Dendritic cell treated with granulocyte-macrophage colony-stimulating factor and Interleukin-4, amounts not matched to agents 40 ng/mL and 50 ng/mL, for 4 days (primary cell): ENCODE measurements at regions not wholly inside any gene's neighbourhood (a gene's known extent, or its start where the extent isn't known, plus 50 kb on each side); places are given as distances from the start of the nearest gene placed in this dataset.
A peak's percentile ranks its signal among the peaks of the same experiment; 100 is the strongest.

Experiments used
- H3K27ac Mint-ChIP-seq: one replicate; pipeline ENCODE4 v1.8.0; 2022; ENCODE audit warnings: mild to moderate bottlenecking, mixed read lengths
- H3K27me3 Mint-ChIP-seq: one replicate; pipeline ENCODE4 v1.8.0; 2022; ENCODE audit warnings: mild to moderate bottlenecking, mixed read lengths
- H3K36me3 Mint-ChIP-seq: one replicate; pipeline ENCODE4 v1.8.0; 2022; ENCODE audit warnings: low read depth, mixed read lengths
- H3K4me1 Mint-ChIP-seq: one replicate; pipeline ENCODE4 v1.8.0; 2022; ENCODE audit warnings: low read depth, mixed read lengths
- H3K4me3 Mint-ChIP-seq: one replicate; pipeline ENCODE4 v1.8.0; 2022; ENCODE audit warnings: mild to moderate bottlenecking, moderate library complexity, mixed read lengths
- H3K9me3 Mint-ChIP-seq: one replicate; pipeline ENCODE4 v1.8.0; 2022; ENCODE audit warnings: mixed read lengths
- intact Hi-C: fragments of 100-400 bp; cut with micrococcal nuclease; formaldehyde crosslinking; loops from one replicate; pipeline ENCODE4 v1.15.0; 2022

DNA sequence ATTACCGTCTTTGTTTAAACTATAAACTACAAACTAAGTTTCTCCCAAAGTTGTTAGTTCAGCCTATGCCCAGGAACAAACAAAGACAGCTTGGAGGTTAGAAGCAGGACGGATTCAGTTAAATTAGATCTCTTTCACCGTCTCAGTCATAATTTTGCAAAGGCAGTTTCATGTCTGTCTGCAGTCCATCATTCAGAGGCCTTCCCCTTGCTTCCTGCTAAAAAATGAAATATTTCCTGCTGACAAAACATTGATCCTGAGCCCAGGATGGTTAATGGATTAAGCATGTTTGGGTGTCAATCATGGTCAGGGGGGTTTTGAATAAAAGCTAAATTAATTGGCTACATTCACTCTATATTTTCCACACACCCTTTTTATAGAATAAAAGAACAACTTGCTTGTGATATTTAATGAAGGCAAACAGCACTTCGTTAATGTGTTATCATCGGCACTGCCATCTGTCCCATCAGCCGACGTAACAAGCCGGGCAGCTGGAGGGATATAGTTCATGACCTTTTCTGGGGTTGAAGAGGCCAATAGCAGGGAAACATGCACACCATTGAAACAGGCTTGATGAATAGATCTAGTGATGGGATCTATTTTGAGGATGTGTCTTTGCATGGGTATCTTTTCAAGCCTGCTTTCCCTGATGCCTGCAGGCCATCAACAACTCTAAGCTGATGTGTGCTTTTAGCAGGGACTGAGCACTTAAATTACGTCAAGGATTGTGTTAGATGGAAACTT, 521.3 kb upstream of the TMEM132C start:
- H3K9me3 Mint-ChIP-seq: no peaks in the 10 kb centered on the region
- H3K27ac Mint-ChIP-seq: no peak overlapping the region
- intact Hi-C loops: no loop called here
- no peaks in the 10 kb centered on the region for H3K27me3 Mint-ChIP-seq
- H3K4me1 Mint-ChIP-seq: no peaks in the 10 kb centered on the region
- no peaks in the 10 kb centered on the region for H3K36me3 Mint-ChIP-seq
- no peak overlapping the region for H3K4me3 Mint-ChIP-seq

DNA sequence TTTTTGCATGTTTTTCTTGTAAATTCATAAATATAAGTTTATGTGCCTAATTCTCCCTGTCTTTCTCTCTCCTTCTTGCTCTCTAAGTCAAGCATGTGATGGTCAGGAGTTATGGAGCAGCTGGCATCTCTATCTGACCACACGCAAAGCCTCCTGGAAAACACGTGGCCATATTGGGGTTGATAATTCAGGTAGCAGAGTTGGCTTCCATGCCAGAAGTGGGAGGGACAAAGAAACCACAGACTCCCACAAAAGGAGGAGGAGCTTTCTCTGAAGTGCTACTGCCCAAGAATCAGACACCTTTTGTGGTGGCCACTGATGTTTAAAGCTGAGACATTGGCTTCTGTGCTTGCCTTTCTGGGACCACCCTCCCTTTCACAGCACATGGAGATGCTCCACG, 517.6 kb upstream of the TMEM132C start:
- Mint-ChIP-seq H3K9me3 (no peaks in the 10 kb centered on the region), H3K27ac (no peak overlapping the region), H3K4me1 (no peaks in the 10 kb centered on the region), H3K36me3 (no peaks in the 10 kb centered on the region), H3K4me3 (no peak overlapping the region), H3K27me3 (no peaks in the 10 kb centered on the region)
- intact Hi-C loops: no loop called here

DNA sequence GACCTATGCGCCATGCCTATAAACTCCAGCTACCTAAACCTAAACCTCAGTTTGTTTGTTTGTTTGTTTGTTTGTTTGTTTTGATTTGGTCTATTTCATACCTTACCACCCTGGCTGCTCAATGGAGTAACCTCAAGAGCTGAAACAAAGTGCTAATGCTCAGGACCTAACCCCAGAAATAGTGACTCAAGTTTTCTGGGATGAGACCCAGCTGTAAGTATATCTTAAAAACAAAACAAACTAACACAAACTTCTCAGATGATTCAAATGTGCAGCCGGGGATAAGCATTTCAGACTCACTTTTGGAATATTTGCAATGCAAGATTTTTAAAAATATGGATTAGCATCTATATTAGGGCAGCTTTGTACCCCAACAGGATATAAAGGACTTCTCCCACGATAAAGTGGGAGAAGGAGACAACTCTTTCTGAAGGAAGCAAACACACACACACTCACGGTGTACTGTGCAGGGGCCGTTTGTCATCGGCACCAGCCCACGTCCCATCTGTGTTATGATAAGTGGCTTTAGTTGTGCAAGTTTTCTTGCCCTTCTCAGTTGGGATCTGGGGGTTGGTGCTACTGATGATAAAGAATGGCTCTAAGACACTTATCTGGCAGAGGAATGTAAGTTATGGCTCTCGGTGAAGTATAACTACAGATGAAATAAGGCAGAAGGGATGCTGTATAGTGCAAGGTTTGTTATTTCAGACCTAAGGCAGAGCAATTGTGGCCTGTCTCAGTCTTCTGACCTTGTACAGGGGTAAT, 516.7 kb upstream of the TMEM132C start:
- Mint-ChIP-seq H3K27me3 (no peaks in the 10 kb centered on the region), H3K27ac (no peak overlapping the region), H3K4me3 (no peak overlapping the region), H3K36me3 (no peaks in the 10 kb centered on the region), H3K4me1 (no peaks in the 10 kb centered on the region), H3K9me3 (peaks cover 8% of the 10 kb centered on the region)
- intact Hi-C loops: no loop called here

DNA sequence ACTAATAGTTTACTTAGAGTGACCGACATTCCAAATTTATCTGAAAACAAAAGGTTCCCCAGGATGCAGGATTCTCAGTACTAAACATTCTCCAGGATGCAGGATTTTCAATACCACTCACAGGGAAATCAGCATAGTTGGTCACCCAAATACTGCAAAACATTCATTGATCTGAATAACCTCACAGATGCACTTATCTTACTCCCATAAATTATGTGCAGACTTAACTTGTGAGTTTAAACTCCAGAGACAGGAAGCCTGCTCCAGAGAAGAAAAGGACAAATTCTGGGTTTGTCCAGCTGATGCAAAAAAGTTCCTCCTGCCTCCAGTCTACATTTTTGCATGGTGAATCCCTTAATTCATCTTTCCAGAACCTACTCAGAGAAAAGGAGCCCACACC, 514.2 kb upstream of the TMEM132C start:
- Mint-ChIP-seq H3K4me1 (no peaks in the 10 kb centered on the region), H3K4me3 (no peak overlapping the region), H3K36me3 (no peaks in the 10 kb centered on the region), H3K27ac (no peak overlapping the region), H3K9me3 (peaks cover 27% of the 10 kb centered on the region), H3K27me3 (no peaks in the 10 kb centered on the region)
- intact Hi-C loops: no loop called here

DNA sequence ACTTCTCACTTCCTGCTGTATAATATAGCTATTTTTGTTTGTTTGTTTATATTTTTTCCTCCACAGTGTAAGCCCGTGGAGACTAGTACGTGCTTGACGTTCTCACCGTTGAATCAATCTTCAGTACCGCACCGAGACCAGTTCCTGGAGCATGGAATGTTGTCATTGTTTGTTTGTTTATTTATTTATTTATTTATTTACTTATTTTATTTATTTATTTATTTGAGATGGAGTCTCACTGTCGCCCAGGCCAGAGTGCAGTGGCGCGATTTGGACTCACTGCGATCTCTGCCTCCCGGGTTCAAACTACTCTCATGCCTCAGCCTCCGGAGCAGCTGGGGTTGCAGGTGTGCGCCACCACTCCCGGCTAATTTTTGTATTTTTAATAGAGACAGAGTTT, 506.6 kb upstream of the TMEM132C start:
- H3K36me3 Mint-ChIP-seq: no peaks in the 10 kb centered on the region
- no peak overlapping the region for H3K4me3 Mint-ChIP-seq
- H3K27me3 Mint-ChIP-seq: no peaks in the 10 kb centered on the region
- peaks cover 36% of the 10 kb centered on the region for H3K9me3 Mint-ChIP-seq
- intact Hi-C loops: no loop called here
- peaks cover 12% of the 10 kb centered on the region for H3K4me1 Mint-ChIP-seq
- H3K27ac Mint-ChIP-seq: no peak overlapping the region

DNA sequence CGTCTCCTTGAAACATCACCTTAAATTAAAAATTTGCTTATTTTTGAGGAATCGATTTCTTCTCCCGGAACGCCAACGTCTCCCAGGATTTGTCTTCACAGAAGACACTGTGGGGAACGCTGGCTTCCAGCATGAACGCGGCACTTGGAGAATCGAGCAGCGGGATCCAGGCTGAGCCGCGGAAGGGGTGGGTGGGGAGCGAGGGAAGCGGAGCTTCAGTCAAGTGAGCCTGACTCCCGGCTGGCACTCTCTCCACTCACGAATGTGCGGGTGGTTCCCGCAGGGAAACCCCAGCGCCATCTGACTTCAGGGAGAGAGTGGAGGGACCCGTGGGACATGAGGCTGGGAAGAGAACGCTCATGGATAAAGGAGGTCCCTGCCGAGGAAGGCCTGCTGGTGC, 506.0 kb upstream of the TMEM132C start:
- Mint-ChIP-seq H3K4me3 (no peak overlapping the region), H3K27ac (peak overlapping the region; percentile 47), H3K27me3 (no peaks in the 10 kb centered on the region), H3K9me3 (peaks cover 33% of the 10 kb centered on the region), H3K4me1 (peaks cover 12% of the 10 kb centered on the region), H3K36me3 (no peaks in the 10 kb centered on the region)
- intact Hi-C loops: no loop called here

DNA sequence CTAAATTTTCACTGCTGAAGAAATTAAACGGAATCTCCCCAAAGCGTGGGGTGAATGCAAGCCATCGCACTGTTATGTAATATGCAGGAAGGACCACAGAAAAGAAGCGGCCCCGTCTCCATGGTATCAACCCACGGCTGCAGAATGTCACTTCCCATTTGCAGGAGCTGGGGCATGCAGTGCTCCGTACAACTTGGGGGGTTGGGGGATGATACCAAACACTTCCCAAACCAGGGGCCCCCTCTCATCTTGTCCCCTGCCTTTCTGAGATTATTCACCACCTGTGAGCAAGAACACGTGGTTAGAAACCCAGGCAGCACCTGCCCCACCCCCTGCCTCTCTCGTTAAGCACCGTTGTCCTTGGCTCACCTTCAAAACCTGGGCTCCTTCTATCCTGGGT, 505.1 kb upstream of the TMEM132C start:
- peaks cover 24% of the 10 kb centered on the region for H3K9me3 Mint-ChIP-seq
- intact Hi-C loops: no loop called here
- H3K27me3 Mint-ChIP-seq: no peaks in the 10 kb centered on the region
- peak overlapping the region; percentile 47 for H3K27ac Mint-ChIP-seq
- H3K36me3 Mint-ChIP-seq: no peaks in the 10 kb centered on the region
- H3K4me3 Mint-ChIP-seq: peak overlapping the region; percentile 48
- peaks cover 12% of the 10 kb centered on the region for H3K4me1 Mint-ChIP-seq

DNA sequence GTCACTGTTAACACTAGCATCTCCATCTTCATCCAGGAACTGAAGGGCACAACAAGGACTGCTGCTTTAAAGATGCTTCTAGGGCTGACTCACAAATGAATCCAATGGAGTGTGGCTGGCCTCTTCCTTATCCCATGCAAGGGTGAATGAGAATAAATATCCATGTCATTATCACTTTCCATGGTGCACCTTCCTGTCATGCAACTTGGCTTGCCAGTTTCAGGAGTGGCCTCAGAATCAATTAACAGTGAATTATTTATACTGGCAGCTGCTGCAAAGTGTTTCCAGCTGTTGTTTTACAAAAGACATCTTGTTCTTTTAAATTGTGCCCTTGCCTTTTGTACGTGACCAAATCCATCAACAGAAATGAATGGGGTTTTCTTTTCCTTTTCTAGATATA, 499.3 kb upstream of the TMEM132C start:
- no peaks in the 10 kb centered on the region for H3K4me1 Mint-ChIP-seq
- no peaks in the 10 kb centered on the region for H3K36me3 Mint-ChIP-seq
- H3K27me3 Mint-ChIP-seq: no peaks in the 10 kb centered on the region
- no peak overlapping the region for H3K27ac Mint-ChIP-seq
- intact Hi-C loops: no loop called here
- H3K9me3 Mint-ChIP-seq: peaks cover 17% of the 10 kb centered on the region
- no peak overlapping the region for H3K4me3 Mint-ChIP-seq

DNA sequence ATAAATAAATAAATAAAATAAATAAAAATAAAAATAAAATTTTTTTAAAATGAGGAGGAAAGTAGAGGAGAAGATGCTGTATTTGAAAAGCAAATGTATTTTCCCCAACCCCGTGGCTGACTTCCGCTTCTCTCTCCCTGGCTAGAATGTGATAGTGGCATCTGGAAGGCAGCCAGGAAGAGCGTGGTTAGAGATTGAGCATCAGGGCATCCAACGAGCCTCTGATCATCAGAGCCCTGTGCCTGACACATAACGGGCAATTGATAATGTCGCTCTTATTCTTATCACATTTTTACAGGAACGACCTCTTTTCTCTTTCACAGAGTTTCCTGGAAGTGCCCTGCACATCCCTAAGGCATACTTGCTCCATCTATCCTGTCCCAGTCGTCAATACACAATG, 496.9 kb upstream of the TMEM132C start:
- intact Hi-C loops: no loop called here
- no peaks in the 10 kb centered on the region for H3K4me1 Mint-ChIP-seq
- no peak overlapping the region for H3K27ac Mint-ChIP-seq
- no peaks in the 10 kb centered on the region for H3K27me3 Mint-ChIP-seq
- no peaks in the 10 kb centered on the region for H3K36me3 Mint-ChIP-seq
- H3K4me3 Mint-ChIP-seq: no peak overlapping the region
- no peaks in the 10 kb centered on the region for H3K9me3 Mint-ChIP-seq

DNA sequence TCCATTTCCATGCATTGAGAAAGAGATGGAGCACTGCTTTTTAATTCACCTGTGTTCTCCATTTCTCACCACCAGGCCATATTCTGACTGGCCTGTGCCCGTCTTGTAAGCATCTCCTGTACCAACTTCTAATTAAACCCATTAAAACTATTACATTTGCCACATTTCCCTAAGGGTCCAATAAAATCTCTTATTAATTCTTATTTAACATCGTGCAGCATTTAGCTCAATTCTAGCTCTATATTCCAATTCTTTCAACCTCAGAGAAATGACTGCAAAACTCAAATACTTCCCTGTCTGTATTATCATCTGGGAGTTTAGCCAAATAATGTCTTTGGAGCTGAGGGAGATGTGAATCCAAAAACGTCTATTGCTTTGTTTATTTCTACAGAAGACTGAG, 495.4 kb upstream of the TMEM132C start:
- H3K27ac Mint-ChIP-seq: no peak overlapping the region
- H3K27me3 Mint-ChIP-seq: no peaks in the 10 kb centered on the region
- intact Hi-C loops: no loop called here
- H3K4me3 Mint-ChIP-seq: no peak overlapping the region
- no peaks in the 10 kb centered on the region for H3K9me3 Mint-ChIP-seq
- H3K4me1 Mint-ChIP-seq: no peaks in the 10 kb centered on the region
- H3K36me3 Mint-ChIP-seq: no peaks in the 10 kb centered on the region

DNA sequence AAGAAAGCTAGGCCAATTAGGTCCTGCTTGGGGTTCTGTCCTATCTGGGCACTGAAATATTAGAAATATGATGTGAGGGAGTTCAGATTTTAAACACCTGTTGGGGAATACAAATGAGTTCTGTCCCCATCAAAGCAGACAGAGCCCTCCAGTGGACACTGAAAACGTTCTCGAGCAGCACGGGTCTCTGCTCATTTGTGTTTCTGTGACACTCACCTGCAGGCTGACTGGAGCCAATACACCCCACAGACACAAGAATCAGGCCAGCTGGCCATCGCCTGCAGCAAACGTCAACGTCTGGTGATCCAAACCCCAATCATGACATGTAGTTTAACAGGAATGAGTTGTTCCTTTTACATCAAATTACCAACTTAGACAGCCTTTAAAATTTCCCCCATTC, 493.4 kb upstream of the TMEM132C start:
- no peak overlapping the region for H3K4me3 Mint-ChIP-seq
- intact Hi-C loops: no loop called here
- no peaks in the 10 kb centered on the region for H3K9me3 Mint-ChIP-seq
- H3K4me1 Mint-ChIP-seq: no peaks in the 10 kb centered on the region
- H3K36me3 Mint-ChIP-seq: no peaks in the 10 kb centered on the region
- H3K27me3 Mint-ChIP-seq: no peaks in the 10 kb centered on the region
- no peak overlapping the region for H3K27ac Mint-ChIP-seq

DNA sequence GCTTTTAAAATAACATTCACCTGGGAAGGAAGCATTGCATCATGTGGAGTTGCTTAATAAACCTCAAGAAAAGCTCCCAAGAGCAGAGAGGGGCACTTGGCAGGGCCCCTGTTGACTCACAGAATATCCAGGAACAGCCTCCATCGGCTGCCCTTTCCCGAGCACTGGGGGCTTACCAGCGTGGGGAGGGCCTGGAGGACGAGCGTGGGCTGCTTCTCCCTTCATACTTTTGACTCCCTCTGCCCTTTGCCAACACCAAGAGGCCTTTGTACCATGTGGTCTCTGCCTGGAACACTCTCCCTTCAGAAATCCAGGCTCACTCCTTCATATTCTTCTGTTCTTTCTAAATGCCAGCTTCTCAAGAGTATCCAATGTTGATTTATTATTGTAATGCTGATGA, 492.1 kb upstream of the TMEM132C start:
- Mint-ChIP-seq H3K9me3 (no peaks in the 10 kb centered on the region), H3K4me3 (no peak overlapping the region), H3K27ac (no peak overlapping the region), H3K27me3 (no peaks in the 10 kb centered on the region), H3K36me3 (no peaks in the 10 kb centered on the region), H3K4me1 (no peaks in the 10 kb centered on the region)
- intact Hi-C loops: no loop called here

DNA sequence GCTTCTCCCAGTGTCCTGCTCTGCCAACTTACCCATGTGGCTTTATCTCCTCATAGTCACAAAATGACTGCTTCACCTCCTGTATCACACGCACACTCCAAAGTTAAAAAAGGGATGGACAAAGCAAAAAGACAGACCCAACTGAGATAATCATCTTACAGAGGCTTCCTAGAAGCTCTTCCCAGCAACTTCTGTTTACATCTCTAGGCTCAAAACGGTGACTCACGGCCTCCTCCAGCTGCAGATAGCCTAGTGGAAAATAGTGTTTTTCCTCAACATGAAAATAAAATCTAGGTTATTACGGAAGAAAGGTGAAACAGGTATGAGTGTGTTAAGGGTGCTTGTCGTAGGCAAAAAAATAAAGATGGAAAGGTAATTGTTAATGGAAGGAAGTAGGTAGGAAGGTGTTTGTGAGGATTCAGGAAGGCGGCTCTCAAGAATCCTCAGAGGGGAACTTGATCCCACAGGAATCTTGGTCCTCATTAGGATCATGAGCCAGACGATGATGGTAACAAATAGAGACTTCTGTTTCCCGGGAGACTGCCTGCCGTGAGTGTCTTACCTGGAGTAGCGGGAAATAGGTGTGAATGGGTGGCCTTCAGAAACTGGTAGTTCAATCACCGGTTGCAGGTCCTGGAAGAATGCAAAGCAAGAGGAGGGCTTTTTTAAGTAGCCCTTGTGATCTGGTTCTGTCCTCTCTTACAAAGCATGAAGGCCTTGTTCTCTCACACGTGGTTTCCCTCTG, 487.5 kb upstream of the TMEM132C start:
- H3K27ac Mint-ChIP-seq: no peak overlapping the region
- intact Hi-C loops: no loop called here
- no peak overlapping the region for H3K4me3 Mint-ChIP-seq
- no peaks in the 10 kb centered on the region for H3K36me3 Mint-ChIP-seq
- H3K27me3 Mint-ChIP-seq: no peaks in the 10 kb centered on the region
- no peaks in the 10 kb centered on the region for H3K4me1 Mint-ChIP-seq
- H3K9me3 Mint-ChIP-seq: no peaks in the 10 kb centered on the region

DNA sequence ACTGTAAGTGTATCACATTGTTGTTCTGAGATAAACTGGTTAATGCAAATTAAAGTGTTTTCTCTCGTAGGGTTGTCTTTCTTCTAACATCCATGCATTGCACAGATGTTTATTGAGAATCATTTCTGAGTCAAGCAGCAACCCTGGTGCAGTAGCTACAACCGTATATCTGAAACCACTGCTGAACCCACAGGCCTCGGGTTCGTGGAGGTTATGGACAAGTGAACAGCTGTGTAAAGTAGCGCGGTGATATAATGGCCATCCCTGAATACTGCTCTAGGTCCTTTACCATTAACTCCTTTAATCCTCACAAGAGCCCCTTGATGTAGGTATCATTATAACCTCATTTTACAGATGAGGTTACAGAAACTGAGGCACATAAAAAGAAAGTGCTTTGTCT, 486.1 kb upstream of the TMEM132C start:
- H3K27ac Mint-ChIP-seq: no peak overlapping the region
- no peaks in the 10 kb centered on the region for H3K36me3 Mint-ChIP-seq
- H3K9me3 Mint-ChIP-seq: no peaks in the 10 kb centered on the region
- H3K27me3 Mint-ChIP-seq: no peaks in the 10 kb centered on the region
- intact Hi-C loops: no loop called here
- H3K4me1 Mint-ChIP-seq: no peaks in the 10 kb centered on the region
- H3K4me3 Mint-ChIP-seq: no peak overlapping the region
